GM18498 (cell line): ENCODE measurements at regions not wholly inside any gene's neighbourhood (a gene's known extent, or its start where the extent isn't known, plus 50 kb on each side); places are given as distances from the start of the nearest gene placed in this dataset.

ENCODE experiments used
- ATAC-seq: cut with Tn5 transposase; IDR thresholded peaks from one replicate; pipeline ENCODE4 v1.9.1; 2021; ENCODE audit warnings: mild to moderate bottlenecking, moderate library complexity; ENCODE audit not compliant: unreplicated experiment

- ATAC-seq, result no peak
Measured at GRCh38 chr5:29380029-29380428, 1813.5 kb upstream of the CDH6 start.

- no peak for ATAC-seq
Measured at GRCh38 chr5:29379619-29380018, 1813.9 kb upstream of the CDH6 start.

- no peak for ATAC-seq
Measured at GRCh38 chr5:29378104-29378503, 1815.4 kb upstream of the CDH6 start.

GRCh38 chr5:29370248-29370647 is 1823.2 kb upstream of the CDH6 start:
- ATAC-seq, result no peak

- no peak for ATAC-seq
Measured at GRCh38 chr5:29367176-29367833, 1826.2 kb upstream of the CDH6 start.

GRCh38 chr5:29351170-29351569 is 1842.3 kb upstream of the CDH6 start:
- no peak for ATAC-seq

GRCh38 chr5:29337030-29337429 is 1856.5 kb upstream of the CDH6 start:
- ATAC-seq, result no peak

GRCh38 chr5:29321591-29321990 is 1871.9 kb upstream of the CDH6 start:
- ATAC-seq, result no peak

- no peak for ATAC-seq
Measured at GRCh38 chr5:29309359-29309758, 1884.1 kb upstream of the CDH6 start.

- ATAC-seq, result no peak
Measured at GRCh38 chr5:29307478-29307877, 1886.0 kb upstream of the CDH6 start.

GRCh38 chr5:29304545-29304944 is 1888.9 kb upstream of the CDH6 start:
- ATAC-seq, result no peak

GRCh38 chr5:29296548-29296947 is 1896.9 kb upstream of the CDH6 start:
- no peak for ATAC-seq

GRCh38 chr5:29277642-29278041 is 1915.8 kb upstream of the CDH6 start:
- no peak for ATAC-seq

GRCh38 chr5:29276371-29276770 is 1917.1 kb upstream of the CDH6 start:
- no peak for ATAC-seq

- ATAC-seq, result no peak
Measured at GRCh38 chr5:29263915-29264351, 1929.6 kb upstream of the CDH6 start.

GRCh38 chr5:29262339-29263123 is 1931.0 kb upstream of the CDH6 start:
- no peak for ATAC-seq

- no peak for ATAC-seq
Measured at GRCh38 chr5:29261213-29261612, 1932.3 kb upstream of the CDH6 start.

GRCh38 chr5:29252390-29252789 is 1941.1 kb upstream of the CDH6 start:
- no peak for ATAC-seq

- ATAC-seq, result no peak
Measured at GRCh38 chr5:29247346-29248028, 1946.0 kb upstream of the CDH6 start.

- no peak for ATAC-seq
Measured at GRCh38 chr5:29240379-29240778, 1953.1 kb upstream of the CDH6 start.

- no peak for ATAC-seq
Measured at GRCh38 chr5:29239606-29240005, 1953.9 kb upstream of the CDH6 start.

GRCh38 chr5:29238115-29238514 is 1955.4 kb upstream of the CDH6 start:
- ATAC-seq, result no peak
